ENCODE measurements at regions not wholly inside any gene's neighbourhood (a gene's known extent, or its start where the extent isn't known, plus 50 kb on each side); places are given as distances from the start of the nearest gene placed in this dataset.

DNA sequence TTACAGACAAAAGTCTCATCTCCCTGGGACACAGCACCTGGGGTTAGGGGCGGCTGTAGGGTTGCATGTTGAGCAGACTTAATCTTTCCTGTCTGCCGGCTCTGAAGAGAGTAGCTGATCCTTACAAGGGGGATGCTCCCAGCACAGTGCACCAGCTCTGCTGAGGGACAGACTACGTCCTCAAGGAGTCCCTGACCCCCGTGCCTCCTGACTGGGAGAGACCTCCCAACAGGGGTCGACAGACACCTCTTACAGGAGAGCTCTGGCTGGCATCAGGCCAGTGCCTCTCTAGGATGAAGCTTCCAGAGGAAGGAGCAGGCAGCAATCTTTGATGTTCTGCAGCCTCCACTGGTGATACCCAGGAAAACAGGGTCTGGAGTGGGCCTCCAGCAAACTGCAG, 506.0 kb upstream of the FMR1 start:
- DNase-seq = no peak

DNA sequence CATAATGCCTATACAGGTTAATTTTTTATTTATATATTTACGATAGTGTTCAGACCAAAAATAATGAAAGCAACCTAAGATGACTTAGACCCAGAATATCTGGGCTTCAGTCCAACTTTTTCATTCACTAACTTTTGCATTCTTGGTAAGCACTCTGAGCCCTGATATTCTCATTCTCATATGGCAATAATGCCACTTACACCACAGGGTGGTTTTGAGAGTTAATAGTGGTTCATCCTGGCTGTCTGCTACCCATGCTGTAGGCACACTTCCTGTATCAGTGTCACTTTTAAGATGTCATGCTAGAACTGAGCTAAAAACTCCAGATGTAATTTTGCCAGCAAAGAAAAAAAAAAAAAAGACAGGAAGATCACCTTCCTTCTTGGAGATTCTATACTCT, 508.7 kb upstream of the FMR1 start:
- no peak for DNase-seq

DNA sequence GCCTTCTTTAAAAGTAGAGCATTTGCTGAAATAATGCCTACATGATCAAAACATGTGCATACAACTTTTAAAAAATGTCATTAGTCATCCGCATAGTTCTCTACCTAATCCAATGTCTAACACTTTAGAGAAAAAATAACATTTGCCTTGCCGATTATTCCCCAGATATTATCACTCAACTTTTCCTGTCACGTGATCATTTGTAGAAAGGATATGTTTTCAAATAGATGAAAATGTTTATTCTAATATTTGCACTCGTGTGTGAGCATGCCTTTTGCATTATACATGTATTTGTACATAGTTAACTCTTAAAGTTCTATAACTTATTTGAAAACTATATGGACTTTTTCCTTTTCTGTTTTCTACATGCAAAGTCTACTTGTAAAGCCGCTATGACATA, 533.0 kb upstream of the FMR1 start:
- DNase-seq = no peak

DNA sequence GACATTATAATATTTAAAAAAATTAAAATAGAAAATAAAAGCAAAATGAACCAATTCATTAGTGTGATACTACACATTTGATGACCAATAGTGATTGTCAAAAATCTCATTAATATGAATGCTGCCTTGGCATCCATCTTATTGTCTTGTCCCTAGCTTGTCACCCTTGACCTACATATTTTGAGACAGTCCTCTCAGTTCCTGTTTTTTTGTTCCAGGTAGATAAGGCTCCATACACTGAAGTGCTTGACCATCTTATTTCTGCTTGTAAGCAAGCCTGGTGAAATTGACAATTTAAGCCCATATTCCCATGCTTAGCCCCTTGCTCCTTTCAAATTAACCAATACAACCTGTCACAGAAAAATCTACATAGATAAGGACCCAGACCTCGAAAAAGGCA, 534.0 kb upstream of the FMR1 start:
- DNase-seq = no peak

DNA sequence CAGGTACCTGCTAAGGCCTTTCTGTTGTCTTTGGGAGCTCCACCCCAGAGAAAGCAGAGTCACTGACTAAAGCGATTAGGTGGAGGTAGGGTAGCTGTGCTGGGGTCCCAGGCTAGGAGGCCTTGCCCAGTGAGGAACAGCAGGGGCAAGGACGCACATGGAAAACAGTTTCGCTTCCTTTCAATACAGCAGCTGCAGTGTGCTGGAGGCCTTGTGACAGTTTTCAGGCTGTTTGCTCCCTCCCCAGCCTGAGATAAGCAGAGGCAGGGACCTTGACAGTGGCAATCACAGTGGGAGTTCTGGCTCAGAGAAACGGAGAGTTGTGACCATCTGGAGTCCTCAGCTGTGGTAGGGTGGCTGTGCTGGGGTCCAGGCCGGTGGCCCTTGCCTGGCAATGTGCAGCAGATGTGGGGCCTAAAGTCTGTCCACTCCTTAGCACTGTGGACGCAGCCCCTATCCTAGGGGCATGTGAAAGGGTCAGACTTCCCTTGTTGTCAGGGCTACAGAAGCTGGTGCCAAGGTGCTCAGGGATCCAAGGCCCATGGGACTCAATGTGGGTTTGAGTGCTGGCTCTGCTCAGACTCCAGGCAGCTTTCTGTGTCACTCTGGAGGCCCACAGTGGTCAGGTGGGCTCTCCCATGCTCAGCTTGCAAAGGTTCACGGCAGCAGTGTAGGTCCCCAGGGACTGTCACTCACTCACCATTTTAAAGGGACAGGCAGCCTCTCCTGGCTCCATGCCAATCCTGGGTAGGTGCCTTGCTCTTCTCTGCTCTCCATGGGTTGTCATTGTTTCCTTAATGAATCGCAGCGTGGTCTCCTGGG, 534.9 kb upstream of the FMR1 start:
- DNase-seq = peak; percentile 61

DNA sequence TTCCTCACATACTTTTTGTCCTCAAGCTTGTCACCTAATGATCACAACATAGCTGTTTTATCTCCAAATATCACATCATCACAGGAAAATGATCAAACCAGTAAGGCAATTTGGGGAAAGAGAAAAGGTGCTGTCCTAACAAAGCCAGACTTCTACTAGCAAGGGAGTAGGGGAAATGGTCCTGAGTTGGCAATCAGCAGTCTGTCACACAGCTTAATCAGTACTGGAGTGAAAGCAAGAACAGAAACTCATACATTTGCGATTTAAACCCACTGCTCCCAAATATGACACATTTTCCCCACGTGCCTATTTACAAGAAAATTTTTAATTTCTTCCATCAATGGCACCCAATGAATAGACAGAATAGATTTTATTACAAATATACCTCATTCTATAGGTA, 546.8 kb upstream of the FMR1 start:
- DNase-seq = no peak

DNA sequence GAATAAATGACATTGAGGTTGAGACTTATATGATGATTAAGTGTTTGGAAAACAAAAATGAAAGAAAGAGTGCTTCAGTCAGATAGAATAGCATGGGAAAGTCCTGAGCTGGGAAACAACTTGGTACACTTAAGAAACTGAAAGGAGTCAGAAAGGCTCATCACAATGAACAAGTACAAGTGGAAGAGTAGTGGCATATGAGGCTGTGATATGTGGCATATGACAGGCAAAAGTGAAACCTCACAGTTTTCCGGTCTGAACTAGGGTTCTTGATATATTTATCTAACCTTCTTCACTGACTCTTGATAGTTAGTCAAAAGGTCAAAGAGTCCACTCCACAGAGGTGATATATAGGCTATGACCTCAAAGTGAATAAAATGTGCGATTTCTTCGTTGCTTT, 537.1 kb upstream of the CXorf51A start:
- DNase-seq = no peak

DNA sequence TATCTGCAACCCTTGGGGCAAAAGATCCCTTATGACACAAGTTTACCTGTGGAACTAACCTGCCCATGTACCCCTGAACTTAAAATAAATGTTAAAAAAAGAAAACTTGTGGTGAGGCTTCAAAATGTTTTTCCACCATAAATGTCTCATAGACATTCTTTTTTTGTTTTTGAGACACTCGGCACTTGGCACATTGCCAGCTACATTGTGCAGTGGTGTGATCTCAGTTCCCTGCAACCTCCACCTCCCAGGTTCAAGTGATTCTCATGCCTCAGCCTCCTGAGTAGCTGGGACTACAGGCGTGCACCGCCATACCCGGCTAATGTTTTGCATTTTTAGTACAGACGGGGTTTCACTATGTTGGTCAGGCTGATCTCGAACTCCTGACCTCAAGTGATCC, 528.9 kb upstream of the CXorf51A start:
- DNase-seq = no peak

DNA sequence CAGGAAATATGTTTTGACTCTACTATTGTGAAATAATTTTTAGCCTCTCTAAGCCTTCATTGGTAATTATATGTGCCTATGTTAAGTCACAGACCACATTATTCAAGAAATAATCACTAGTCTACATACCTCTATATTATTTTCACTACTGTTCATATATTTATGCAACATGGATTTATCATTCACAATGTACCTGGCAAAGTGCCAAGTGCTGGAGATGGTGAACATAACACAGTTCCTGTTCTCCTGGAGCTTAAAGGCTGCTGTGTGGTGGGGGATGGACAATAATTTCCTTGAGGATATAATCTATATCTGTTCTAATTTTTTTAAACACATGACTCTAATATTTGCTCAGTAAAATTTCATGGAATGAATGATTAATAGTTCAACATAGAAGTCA, 527.7 kb upstream of the CXorf51A start:
- DNase-seq = no peak

DNA sequence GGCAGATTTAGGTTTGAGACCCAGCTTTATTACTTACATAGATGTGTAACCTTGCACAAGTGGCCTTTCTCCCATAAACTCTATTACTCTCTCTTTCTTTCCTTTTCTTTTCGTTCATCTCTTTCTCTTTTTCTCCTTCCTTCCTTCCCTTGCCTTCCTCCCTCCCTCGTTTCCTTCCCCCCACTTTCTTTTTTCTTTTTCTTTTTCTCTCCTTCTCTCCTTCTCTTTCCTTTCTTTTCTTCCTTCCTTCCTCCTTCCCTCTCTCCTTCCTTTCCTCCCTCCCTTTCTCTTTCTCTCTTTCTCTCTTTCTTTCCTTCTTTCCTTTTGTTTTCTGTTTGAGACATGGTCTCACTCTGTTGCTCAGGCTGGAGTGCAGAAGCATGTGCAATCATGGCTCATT, 526.4 kb upstream of the CXorf51A start:
- DNase-seq = no peak

DNA sequence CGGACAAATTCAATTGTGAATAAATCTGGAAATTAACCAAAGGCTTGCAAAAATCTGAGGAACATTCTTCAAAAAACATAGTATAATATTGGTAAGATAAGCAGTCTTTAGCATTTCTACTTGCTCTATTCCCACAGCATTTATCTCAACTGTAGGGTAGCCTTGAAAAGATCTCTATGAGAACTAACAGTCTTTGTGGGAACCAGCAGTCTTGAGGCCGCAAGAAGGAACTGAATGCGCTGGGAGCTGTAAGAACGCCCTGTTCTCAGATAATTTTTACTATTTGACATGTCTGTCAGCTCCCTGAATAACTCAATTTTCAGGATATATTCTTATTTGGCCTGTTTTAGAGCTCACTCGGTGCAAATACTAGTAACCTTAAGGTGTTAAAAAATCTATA, 519.3 kb upstream of the CXorf51A start:
- DNase-seq = no peak

DNA sequence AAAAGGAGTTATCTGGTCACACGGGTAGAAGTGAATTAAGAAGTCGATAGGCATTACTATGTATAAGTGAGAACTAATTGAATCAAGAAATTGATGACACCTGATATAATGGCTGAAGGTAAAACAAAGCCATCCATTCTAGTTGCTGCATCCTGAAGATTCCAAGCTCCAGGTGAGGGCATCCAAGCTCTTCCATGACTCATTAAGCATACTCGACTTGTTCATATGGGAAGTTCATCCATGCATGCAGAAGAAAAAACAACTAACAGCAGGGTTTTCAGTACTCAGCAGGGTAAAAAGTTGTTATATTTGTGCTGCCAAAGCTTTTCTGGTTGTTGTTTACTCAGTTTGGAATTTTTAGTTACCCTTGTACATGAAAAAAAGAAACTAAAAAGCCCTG, 508.0 kb upstream of the CXorf51A start:
- DNase-seq = no peak

DNA sequence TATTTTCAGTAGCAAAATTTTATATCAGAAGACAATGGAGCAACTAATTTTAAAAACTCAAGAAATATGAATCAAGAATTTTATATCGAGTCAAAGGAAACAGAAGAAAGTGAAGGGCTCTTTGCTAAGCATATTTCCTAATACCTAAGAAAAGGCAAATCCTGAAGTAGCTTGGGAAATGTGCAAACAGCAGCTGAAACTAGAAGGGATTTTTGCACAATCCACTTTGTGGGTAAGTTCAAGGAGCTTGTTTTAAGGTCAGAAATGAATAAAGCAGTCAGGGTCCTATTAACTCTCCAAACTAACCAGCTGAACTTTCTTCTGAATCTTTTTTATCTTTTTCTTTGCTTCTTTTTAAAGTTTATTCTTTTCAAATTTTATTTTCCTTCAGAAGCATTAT, 500.9 kb upstream of the CXorf51A start:
- no peak for DNase-seq

Measured in eye (tissue), 1 donor.